ENCODE measurements at regions not wholly inside any gene's neighbourhood (a gene's known extent, or its start where the extent isn't known, plus 50 kb on each side); places are given as distances from the start of the nearest gene placed in this dataset.
A peak's percentile ranks its signal among the peaks of the same experiment; 100 is the strongest.

DNA sequence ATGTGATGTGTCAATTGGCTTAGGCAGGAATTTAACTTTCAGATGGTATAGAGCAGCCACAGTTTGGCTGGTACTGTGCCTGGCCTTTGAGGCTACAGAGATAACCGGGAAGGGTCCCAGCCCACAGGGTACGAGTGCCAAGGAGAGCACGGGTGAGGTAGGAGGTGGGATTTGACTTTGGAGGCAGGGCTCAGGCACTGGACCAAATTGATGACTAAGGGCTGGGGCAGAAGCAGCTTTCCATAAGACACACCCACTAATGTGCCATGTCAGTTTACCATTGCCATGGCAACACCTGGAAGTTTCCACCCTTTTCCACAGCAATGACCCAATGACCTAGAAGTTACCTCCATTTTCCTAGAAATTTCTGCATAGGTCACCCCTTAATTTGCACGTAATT is 466.2 kb downstream of the TSHZ3 start:
- no peak overlapping the region for H3K4me3 ChIP-seq
- no peak overlapping the region for H3K27ac ChIP-seq
- DNase-seq = no peak
- H3K36me3 ChIP-seq = no peaks in the 10 kb centered on the region
- H3K9me3 ChIP-seq = no peaks in the 10 kb centered on the region
- TF ChIP-seq POLR2A (IDR thresholded peaks at IDR 0.05) (no peak), POLR2AphosphoS5 (IDR thresholded peaks at IDR 0.05) (no peak), CTCF (IDR thresholded peaks at IDR 0.05) (no peak), EP300 (IDR thresholded peaks at IDR 0.05) (no peak)
- WGBS, 2 donors = 84 to 86% methylated on average over 4 of the region's 4 CpGs
- peaks cover 0 to 5% (median 2%) of the 10 kb centered on the region in 4 donors for H3K4me1 ChIP-seq
- ATAC-seq (ENCODE audit: low FRiP score in 2 of 2) = no peak
- no peaks in the 10 kb centered on the region for H3K27me3 ChIP-seq

- Histone ChIP-seq H3K4me3 (no peak overlapping the region), H3K9me3 (no peaks in the 10 kb centered on the region), H3K36me3 (no peaks in the 10 kb centered on the region), H3K27ac (no peak overlapping the region), H3K27me3 (no peaks in the 10 kb centered on the region), H3K4me1 (peaks cover 0 to 5% (median 2%) of the 10 kb centered on the region in 4 donors)
- TF ChIP-seq POLR2A (IDR thresholded peaks at IDR 0.05) (no peak), CTCF (IDR thresholded peaks at IDR 0.05) (no peak), POLR2AphosphoS5 (IDR thresholded peaks at IDR 0.05) (no peak), EP300 (IDR thresholded peaks at IDR 0.05) (no peak)
- ATAC-seq (ENCODE audit: low FRiP score in 2 of 2) (peak in 1 of 2 donors; percentile 25), DNase-seq (no peak)
- 59 to 71% methylated on average over 7 of the region's 7 CpGs for WGBS, 2 donors
These were observed 466.7 kb downstream of the TSHZ3 start for GRCh38 chr19:30882411-30883005.

DNA sequence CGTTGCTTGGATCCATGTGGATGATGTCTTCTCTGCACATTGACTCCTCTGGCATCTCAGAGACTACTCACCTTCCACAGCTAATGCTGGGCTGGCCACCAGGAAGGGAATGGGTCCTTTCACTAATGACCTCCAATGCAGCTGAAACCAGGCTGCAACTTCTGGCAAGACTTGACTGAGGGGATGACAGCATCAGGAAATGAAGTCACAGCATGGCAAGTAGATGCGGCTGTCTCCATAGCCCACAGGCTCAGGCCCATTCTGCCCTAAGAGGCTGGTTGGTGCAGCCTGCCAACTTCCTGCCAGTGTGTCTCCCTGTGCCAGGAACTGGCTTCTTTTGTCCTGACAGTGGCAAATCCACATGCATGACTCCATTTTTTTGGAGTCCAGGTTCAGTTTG is 467.3 kb downstream of the TSHZ3 start:
- Histone ChIP-seq H3K36me3 (no peaks in the 10 kb centered on the region), H3K4me1 (peaks cover 0 to 5% (median 2%) of the 10 kb centered on the region in 4 donors), H3K27ac (no peak overlapping the region), H3K9me3 (no peaks in the 10 kb centered on the region), H3K4me3 (no peak overlapping the region), H3K27me3 (no peaks in the 10 kb centered on the region)
- no peak for TF ChIP-seq POLR2A (IDR thresholded peaks at IDR 0.05)
- no peak for TF ChIP-seq POLR2AphosphoS5 (IDR thresholded peaks at IDR 0.05)
- 50 to 79% methylated on average over 1 to 2 of the region's 2 CpGs for WGBS, 2 donors
- DNase-seq = no peak
- ATAC-seq (ENCODE audit: low FRiP score in 2 of 2) = no peak

- H3K27me3 ChIP-seq = no peaks in the 10 kb centered on the region
- 79 to 87% methylated on average over 7 of the region's 7 CpGs for WGBS, 2 donors
- TF ChIP-seq EP300 (IDR thresholded peaks at IDR 0.05) (no peak), POLR2A (IDR thresholded peaks at IDR 0.05) (no peak), CTCF (IDR thresholded peaks at IDR 0.05) (no peak), POLR2AphosphoS5 (IDR thresholded peaks at IDR 0.05) (no peak)
These were observed 468.0 kb downstream of the TSHZ3 start for GRCh38 chr19:30881281-30881680.

GRCh38 chr19:30880551-30880950 is 468.7 kb downstream of the TSHZ3 start:
- Histone ChIP-seq H3K4me3 (no peak overlapping the region), H3K27ac (no peak overlapping the region), H3K4me1 (peaks cover 0 to 5% (median 2%) of the 10 kb centered on the region in 4 donors), H3K27me3 (no peaks in the 10 kb centered on the region), H3K36me3 (no peaks in the 10 kb centered on the region), H3K9me3 (no peaks in the 10 kb centered on the region)
- WGBS, 2 donors = 63 to 79% methylated on average over 4 of the region's 4 CpGs
- ATAC-seq (ENCODE audit: low FRiP score in 2 of 2) (no peak), DNase-seq (no peak)
- TF ChIP-seq POLR2A (IDR thresholded peaks at IDR 0.05) = no peak
- no peak for TF ChIP-seq EP300 (IDR thresholded peaks at IDR 0.05)
- TF ChIP-seq POLR2AphosphoS5 (IDR thresholded peaks at IDR 0.05) = no peak
- no peak for TF ChIP-seq CTCF (IDR thresholded peaks at IDR 0.05)

More at GRCh38 chr19:30881281-30881680, 468.0 kb downstream of the TSHZ3 start:
- DNase-seq (no peak), ATAC-seq (ENCODE audit: low FRiP score in 2 of 2) (no peak)
- Histone ChIP-seq H3K9me3 (no peaks in the 10 kb centered on the region), H3K4me3 (no peak overlapping the region), H3K36me3 (no peaks in the 10 kb centered on the region), H3K27ac (no peak overlapping the region), H3K4me1 (peaks cover 0 to 5% (median 2%) of the 10 kb centered on the region in 4 donors)
